GM18907 (cell line): ENCODE measurements at regions not wholly inside any gene's neighbourhood (a gene's known extent, or its start where the extent isn't known, plus 50 kb on each side); places are given as distances from the start of the nearest gene placed in this dataset.
"Not testable (repeated sequence)": the region's sequence is repeated elsewhere in the genome, so short reads cannot be mapped to it uniquely, and the experiment has no call there.

Experiments used
- ATAC-seq: cut with Tn5 transposase; IDR thresholded peaks from one replicate; pipeline ENCODE4 v1.9.1; 2021; ENCODE audit warnings: mild to moderate bottlenecking, moderate library complexity; ENCODE audit not compliant: unreplicated experiment

- no peak for ATAC-seq
Observed at GRCh38 chr6:120383681-120384080, 950.6 kb downstream of the TBC1D32 start.

DNA sequence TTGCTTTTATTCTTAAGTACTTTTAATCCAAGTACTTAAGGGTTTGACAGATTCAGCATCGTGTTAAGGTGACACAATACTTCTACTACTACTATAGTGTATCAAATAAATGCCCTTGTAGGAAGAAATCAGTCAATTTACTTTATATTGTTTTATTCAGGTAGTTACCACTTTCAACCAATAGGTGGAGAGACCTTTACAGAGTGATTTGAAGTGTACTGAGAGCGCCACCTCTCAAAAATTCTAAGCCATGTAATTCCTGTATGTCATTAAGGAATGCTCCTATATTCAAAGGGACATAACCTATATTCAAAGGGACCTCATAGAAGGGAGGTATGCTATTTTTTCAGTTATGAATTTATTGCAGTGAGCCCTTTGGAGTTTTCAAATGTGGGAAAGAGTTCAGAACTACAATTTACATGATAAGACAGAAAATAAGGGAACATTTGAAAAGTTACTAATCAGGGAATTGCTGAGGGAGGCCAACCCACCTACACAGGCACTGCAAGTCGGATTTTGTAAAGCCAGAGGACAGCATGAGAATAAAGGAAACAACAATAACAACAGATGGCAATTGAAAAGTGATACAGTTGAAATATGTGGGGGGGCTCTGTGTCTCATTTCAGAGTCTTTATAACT is 955.6 kb downstream of the TBC1D32 start:
- ATAC-seq, result peak; percentile 96

GRCh38 chr6:120373185-120373584 is 961.1 kb downstream of the TBC1D32 start:
- ATAC-seq, result no peak

DNA sequence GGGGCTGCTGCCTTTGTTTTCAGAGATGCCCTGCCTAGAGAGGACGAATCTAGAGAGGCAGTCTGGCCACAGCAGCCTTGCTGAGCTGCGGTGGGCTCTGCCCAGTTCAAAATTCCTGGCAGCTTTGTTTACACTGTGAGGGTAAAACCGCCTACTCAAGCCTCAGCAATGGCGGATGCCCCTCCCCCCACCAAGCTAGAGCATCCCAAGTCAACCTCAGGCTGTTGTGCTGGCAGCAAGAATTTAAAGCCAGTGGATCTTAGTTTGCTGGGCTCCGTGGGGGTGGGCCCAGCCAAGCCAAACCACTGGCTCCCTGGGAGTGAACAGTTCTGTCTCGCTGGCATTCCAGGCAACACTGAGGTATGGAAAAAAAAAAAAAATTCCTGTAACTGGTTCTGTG is 970.9 kb downstream of the TBC1D32 start:
- ATAC-seq, result no peak

DNA sequence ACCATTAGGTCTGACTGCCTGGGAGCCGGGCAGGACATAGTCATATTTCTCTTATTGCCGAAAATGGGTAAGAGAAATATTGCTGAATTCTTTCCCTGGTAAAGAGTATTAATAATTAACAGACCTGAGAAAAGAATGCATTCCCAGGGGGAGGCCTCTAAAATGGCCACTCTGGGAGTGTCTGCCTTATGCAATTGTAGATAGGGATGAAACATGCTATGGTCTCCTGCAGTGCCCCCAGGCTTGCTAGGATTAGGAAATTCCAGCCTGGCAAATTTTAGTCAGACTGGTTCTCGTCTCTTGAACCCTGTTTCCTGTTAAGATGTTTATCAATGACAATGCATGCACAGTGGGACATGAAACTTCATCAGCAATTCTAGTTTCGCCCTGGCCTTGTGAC is 975.7 kb downstream of the TBC1D32 start:
- ATAC-seq, result not testable (repeated sequence)

GRCh38 chr6:120357447-120357846 is 976.8 kb downstream of the TBC1D32 start:
- no peak for ATAC-seq

DNA sequence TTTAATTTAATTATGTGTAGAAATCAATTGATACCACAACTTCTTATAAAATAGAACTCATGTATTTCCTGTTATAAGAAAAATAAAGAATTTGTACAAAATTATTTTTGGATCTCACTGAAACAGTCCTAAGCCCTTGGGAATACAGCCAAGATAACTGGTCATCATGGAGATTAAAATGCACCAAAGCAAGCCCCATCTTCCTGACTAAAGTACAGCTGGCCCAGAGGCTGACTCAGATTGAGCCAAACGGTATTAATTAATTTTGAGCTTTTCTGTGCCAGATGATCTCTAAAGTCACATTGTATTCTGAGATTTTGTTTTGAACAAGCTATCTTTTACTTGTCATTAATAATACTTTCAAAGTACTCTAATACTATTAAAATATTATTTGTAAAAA is 978.5 kb downstream of the TBC1D32 start:
- no peak for ATAC-seq

- peak; percentile 69 for ATAC-seq
Observed at GRCh38 chr6:120354452-120355098, 979.7 kb downstream of the TBC1D32 start.

DNA sequence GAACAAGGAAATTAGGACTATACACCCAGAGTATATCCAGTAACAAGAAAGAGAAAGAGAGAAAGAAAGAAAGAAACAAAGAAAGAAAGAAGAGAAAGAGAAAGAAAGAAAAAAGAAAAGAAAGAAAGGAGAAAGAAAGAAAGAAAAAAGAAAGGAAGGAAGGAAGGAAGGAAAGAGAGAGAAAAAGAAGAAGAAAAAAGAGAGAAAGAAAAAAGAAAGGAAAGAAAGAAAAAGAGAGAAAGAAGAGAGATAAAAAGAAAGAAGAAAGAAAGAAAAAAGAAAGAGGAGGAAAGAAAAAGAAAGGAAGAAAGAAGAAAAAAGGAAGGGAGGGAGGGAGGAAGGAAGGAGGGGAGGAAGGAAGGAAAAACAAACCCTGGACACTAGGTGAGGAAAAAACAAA is 981.8 kb downstream of the TBC1D32 start:
- ATAC-seq, result no peak

DNA sequence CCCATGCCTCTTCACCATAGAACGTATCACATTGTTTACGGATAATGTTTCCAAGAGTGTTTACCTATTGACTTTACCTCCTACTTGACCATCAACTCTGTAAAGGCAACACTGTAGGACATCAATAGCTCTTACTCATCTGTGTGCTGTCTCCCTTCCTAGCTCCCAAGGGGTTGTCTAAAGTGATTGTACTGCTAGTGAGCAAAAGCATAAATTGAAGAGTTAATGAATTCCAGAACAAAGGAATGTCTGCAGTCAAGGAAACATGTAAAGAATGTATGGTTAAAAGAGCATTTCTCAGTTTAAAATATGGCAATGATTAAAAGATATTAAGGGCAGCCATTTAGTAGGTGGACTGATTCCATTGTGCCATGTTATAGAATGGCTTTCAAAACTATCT is 985.4 kb downstream of the TBC1D32 start:
- no peak for ATAC-seq

DNA sequence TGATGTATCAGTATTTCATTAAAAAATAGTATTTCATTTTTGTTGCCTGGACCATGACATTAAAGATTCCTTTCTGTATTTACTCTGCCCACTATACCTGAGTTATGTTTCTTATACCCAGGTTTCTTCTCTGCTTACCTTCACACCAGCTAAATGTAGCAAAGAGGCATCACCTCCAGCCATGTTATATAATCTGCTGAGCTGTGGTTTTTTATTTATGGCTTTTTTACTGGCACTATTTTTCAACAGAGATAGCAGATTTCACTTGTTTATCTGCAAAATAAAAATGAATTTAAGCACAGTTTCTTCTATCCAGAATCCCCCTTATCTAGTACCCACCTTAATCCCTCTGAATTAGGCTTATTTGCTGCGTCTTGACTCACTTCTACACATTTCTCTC is 979.0 kb upstream of the MAN1A1 start:
- ATAC-seq, result no peak

GRCh38 chr6:120320481-120321162 is 971.1 kb upstream of the MAN1A1 start:
- peak; percentile 94 for ATAC-seq

DNA sequence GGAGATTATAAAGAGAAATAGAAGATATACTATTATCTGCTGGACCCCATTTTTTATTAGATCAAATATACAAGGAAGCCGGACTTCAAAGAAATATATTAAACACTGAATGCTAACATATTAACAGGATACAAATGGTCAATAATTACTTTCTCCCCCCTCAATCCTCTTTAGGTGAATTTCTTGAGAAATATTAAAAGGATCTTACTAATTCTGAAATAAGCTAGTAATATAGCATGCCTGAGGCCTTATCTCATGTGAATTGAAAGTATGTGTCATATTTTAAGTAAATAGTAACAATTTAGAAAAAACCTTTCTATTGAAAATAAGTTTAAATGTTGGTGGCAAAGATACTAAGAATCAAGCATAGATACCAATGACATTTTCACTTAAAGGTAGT is 954.7 kb upstream of the MAN1A1 start:
- ATAC-seq, result peak; percentile 61

DNA sequence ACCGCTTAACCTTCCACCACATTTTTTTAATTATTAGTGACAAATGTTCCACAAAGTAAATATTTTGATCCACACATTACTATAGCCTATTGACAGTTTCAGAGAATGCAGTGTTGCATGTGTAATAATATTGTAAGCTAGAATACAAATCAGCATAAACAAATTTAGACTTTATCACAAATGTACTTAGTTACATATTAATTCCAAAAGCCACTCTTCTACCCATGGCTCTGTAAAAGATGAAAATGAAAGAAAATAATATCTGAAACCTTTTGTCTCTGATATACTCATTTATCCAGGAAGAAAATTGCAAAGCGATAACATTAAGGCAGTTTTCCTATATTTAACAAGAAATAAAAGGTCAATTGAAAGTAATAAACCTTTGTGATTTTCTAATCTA is 954.0 kb upstream of the MAN1A1 start:
- ATAC-seq, result peak; percentile 71

DNA sequence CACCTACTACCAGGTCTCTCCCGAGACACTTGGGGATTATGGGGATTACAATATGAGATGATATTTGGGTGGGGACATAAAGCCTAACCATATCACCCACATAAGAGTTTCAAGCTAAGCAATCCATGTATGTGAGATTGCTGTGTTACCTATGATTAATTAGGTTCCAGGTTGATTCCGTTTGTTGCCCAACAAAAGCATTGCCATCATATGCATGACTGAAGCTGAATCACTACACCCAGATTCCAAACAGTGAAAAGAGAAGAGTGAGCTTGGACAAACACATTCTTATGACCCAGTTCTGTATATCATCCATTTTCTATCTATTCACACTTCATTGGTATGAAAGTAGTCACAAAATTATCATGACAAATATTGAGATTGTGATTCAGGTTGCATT is 952.5 kb upstream of the MAN1A1 start:
- ATAC-seq, result no peak

DNA sequence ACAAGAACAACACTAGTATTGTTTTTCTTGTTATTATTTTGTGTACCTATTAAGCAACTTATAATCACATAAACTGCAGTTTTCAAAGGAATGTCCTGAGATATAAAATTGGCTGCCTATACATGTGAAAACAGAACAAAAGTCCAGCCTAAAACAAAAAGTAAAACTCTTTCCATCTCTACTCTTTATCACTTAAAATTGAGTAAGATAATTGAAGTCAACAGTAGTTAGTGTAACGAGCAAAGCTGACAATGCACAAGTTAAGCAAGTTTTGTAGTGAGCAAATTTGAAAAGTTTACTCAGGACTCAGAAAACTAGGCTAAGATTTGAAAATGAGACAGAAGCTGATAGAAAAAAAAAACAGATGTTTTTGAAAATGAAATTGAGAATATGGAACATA is 941.4 kb upstream of the MAN1A1 start:
- no peak for ATAC-seq

DNA sequence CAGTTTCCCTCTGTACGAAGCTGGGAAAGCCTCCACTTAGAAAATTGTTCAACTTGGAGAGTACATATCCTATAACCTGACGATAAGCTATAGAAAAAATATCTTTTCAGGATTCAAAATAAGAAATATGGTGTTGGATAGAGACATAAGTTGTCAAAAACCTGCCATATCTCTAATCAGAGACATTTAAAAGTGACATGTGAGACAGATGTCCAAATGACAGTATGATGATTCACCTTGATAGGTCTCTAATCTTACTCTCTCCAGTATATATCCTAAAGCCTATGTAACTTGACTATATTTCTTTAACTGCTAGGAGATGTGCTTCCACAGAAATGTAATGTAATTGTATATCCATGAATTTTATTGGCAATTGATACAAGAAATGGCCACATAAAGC is 932.4 kb upstream of the MAN1A1 start:
- no peak for ATAC-seq

GRCh38 chr6:120279466-120280167 is 930.1 kb upstream of the MAN1A1 start:
- ATAC-seq, result no peak

DNA sequence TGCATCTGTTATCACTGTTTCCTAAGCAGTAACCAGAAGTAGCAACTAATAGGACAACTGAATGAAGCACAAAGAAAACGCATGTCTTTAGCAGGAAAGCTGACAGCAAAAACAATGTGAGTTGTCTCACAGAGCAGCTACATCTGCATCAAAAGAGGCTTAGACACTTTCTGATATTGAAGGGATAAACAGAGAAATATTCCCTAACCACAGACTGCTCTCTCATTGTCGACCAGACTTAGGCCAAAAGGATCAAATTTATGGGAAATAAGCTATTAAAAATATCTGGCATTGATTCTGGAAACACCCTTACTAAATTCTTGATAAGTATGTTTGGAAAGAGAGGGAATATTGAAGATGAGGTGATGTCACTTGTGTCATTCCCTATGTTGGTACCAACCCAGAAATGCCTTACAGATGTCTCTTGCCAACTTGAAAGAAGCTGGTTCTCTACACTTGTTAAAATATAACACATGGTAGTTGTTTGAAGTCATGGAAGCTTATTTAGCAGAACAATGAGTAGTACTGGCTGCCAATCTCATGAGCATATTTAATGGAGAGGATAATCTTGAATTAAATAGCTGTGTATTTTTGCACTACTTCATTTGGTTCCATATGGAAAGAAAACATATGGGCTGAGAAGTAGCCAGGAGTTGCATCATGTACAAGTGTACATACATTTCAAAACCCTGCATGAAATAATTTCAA is 929.3 kb upstream of the MAN1A1 start:
- no peak for ATAC-seq

GRCh38 chr6:120274547-120274946 is 925.0 kb upstream of the MAN1A1 start:
- ATAC-seq, result peak; percentile 93

DNA sequence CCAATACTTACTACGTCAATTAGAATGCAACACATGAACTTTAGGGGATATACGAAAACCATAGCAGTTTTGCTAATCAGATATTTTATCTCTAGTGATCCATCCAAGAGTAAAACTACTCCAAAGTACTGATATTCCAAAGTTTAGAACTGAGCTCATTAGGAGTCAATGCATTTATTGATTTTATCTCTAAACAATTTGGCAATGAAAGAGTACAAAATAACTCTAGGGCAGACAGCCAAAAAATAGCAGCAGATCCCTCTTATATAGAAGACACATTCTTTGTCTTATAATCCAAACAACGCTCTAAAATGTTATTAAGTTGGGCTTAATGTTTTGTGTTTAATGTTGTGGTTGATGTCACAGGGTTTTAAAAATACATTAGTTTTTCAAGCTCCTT is 923.9 kb upstream of the MAN1A1 start:
- ATAC-seq, result no peak
